GM13976 (cell line): ENCODE measurements at regions not wholly inside any gene's neighbourhood (a gene's known extent, or its start where the extent isn't known, plus 50 kb on each side); places are given as distances from the start of the nearest gene placed in this dataset.

Experiments used
- DNase-seq: peaks from one replicate; pipeline ENCODE4 v3.0.0; 2012; ENCODE audit warnings: low spot score
- in situ Hi-C: fragments of 300-500 bp; cut with MboI; formaldehyde crosslinking; loops from one replicate; pipeline ENCODE4 v1.12.0; 2022; ENCODE audit warnings: low sequenced_read_pairs, mixed read lengths, inconsistent platforms; ENCODE audit not compliant: unreplicated experiment
- TF ChIP-seq, protein P1 (sequence below): IDR thresholded peaks from 2 replicates; pipeline ENCODE4 v1.5.1; 2012; ENCODE audit warnings: borderline replicate concordance, mild to moderate bottlenecking; ENCODE audit not compliant: insufficient read depth; ENCODE audit errors: extremely low read depth, missing control alignments, control extremely low read depth

- in situ Hi-C loops: no loop called here
These were observed 512.2 kb downstream of the NPHP4 start for GRCh38 chr1:5479876-5480646.

GRCh38 chr1:5478961-5479360, 513.3 kb downstream of the NPHP4 start:
- TF ChIP-seq, protein P1, sequence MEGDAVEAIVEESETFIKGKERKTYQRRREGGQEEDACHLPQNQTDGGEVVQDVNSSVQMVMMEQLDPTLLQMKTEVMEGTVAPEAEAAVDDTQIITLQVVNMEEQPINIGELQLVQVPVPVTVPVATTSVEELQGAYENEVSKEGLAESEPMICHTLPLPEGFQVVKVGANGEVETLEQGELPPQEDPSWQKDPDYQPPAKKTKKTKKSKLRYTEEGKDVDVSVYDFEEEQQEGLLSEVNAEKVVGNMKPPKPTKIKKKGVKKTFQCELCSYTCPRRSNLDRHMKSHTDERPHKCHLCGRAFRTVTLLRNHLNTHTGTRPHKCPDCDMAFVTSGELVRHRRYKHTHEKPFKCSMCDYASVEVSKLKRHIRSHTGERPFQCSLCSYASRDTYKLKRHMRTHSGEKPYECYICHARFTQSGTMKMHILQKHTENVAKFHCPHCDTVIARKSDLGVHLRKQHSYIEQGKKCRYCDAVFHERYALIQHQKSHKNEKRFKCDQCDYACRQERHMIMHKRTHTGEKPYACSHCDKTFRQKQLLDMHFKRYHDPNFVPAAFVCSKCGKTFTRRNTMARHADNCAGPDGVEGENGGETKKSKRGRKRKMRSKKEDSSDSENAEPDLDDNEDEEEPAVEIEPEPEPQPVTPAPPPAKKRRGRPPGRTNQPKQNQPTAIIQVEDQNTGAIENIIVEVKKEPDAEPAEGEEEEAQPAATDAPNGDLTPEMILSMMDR: no peak
- DNase-seq: no peak
- in situ Hi-C loops: no loop called here

More at GRCh38 chr1:5479876-5480646, 512.2 kb downstream of the NPHP4 start:
- DNase-seq: no peak
- TF ChIP-seq, protein P1: no peak

- TF ChIP-seq, protein P1: no peak
- no peak for DNase-seq
- in situ Hi-C loops: no loop called here
These were observed 514.0 kb downstream of the NPHP4 start for GRCh38 chr1:5478156-5478695.

- DNase-seq: no peak
- TF ChIP-seq, protein P1: no peak
- in situ Hi-C loops: no loop called here
These were observed 514.5 kb downstream of the NPHP4 start for GRCh38 chr1:5477716-5478115.

DNA sequence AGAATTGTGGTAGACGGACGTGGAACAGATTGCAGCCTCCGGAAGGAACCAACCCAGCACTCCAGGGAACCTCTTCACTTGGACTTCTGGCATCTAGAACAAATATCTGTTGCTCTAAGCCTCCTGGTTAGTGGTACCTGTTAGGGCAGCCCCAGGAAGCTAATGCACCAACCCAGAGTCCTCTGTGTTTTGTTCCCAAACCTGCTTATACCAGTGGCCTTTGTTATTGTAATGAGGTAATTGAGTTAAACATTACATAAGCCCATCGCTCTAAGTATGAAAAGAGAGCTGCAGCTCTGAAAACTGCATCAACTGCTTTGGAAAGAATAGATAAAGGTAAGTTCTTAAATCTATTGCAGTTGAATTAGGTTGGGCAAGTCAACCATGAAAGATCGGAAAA, 516.7 kb downstream of the NPHP4 start:
- DNase-seq: no peak
- TF ChIP-seq, protein P1: no peak
- in situ Hi-C loops: no loop called here

DNA sequence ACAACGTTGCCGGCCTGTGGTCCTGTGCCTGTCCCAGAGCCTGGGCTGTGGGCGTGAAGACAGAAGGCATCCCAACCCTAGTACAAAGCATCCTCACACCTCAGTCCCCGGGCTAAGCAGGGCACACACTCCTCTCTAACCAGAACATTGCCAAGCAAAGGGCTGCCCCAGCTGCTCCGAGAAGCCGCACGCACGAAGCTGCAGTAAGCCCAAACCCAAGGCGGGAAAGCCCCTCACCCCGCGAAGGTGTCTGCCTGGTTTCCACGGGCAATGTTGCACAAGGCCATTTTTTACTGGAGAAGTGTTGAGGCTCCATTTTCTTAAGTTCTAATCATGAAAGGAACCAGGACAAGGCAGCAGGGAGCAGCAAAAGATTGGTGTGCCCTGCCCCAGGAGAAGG, 519.0 kb downstream of the NPHP4 start:
- no peak for DNase-seq
- in situ Hi-C loops: no loop called here
- TF ChIP-seq, protein P1: no peak
